HG03442 (cell line): ENCODE measurements at regions not wholly inside any gene's neighbourhood (a gene's known extent, or its start where the extent isn't known, plus 50 kb on each side); places are given as distances from the start of the nearest gene placed in this dataset.
A peak's percentile ranks its signal among the peaks of the same experiment; 100 is the strongest.

Experiments
- ATAC-seq: cut with Tn5 transposase; IDR thresholded peaks from one replicate; pipeline ENCODE4 v1.9.1; 2021; ENCODE audit warnings: mild to moderate bottlenecking, moderate library complexity; ENCODE audit not compliant: unreplicated experiment

- ATAC-seq, result no peak
Measured at GRCh38 chr6:112697265-112697664, 350.1 kb downstream of the RFPL4B start.

- no peak for ATAC-seq
Measured at GRCh38 chr6:112701201-112701600, 354.1 kb downstream of the RFPL4B start.

- no peak for ATAC-seq
Measured at GRCh38 chr6:112710710-112711109, 363.6 kb downstream of the RFPL4B start.

- no peak for ATAC-seq
Measured at GRCh38 chr6:112713402-112713801, 366.3 kb downstream of the RFPL4B start.

DNA sequence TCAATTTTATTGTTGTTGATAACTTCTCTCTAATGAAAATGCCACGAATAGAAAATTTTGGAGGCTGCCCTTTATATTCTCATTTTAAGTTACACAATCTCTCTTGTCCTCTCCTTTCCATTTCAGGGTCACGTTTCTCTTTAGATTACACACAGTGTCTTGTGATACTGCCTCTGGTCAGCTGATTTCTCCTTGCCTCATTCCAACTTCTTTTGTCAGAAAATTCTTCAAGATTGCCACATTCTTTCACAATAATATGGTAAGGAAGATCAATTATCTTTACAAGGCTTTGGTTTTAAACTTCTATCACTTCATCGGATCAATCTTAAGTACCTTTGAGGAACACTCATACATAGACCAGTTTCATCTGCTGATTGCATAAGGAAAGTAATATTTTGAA, 370.3 kb downstream of the RFPL4B start:
- no peak for ATAC-seq

GRCh38 chr6:112717856-112718255, 370.7 kb downstream of the RFPL4B start:
- ATAC-seq, result no peak

DNA sequence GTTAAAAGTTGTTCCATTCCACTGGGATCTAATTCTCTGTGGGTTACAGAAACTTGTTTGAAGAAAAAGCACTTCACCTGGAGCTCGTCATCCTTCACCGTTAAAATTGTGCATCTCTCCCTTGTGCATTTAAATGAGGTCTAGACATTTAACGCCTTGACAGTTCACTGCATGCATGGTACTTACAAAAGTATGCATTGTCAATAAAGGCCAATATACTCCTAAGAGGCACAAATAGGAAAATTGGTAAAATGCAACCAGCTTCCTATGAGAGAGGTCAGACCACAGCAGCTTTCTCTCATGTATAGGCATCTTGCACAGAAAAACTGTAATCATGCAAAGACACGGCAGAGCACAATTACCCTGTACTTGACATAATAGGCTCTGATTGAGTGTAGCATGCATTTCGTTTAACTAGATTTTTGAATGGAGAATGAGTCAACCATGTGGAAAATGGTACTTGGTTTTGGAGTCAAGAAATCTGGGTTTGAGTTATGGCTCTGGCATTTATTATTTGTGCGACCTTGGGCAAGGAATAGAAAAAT, 378.5 kb downstream of the RFPL4B start:
- ATAC-seq, result no peak

DNA sequence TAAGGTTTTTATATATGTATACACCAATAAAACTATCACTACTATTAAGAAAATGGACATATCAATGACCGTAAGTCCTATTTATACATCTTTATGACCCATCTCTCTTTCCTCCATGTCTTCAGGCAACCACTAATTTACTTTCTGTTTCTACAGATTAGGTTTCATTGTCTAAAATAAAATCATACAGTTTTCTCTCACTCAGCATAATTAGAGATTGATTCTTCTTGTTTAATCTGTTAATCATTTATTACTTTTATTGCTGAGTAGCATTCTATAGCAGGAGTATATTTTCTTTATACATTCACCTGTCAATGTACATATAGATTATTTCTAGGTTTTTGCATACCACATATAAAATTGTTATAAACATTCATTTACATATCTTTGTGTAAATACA, 388.0 kb downstream of the RFPL4B start:
- no peak for ATAC-seq

GRCh38 chr6:112739766-112740165, 392.6 kb downstream of the RFPL4B start:
- ATAC-seq, result no peak

- ATAC-seq, result no peak
Measured at GRCh38 chr6:112743323-112743722, 396.2 kb downstream of the RFPL4B start.

DNA sequence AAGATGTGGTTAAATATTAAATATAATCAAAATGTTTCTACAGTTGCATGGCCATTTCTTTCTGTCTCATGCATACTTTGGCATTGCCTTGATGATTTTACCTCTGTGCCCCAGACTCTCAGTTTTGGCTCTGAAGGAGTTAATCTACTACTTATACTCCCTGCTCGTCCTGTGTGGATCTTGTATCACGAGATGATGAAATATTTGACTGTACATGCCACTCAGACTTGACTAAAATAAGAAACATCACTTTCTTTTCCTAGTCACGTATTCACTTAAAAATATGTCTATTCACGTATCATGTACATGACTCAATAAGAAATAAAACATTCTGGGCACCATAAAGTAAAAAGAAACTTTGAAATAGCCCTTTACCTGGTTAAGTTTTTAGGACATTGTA, 397.7 kb downstream of the RFPL4B start:
- ATAC-seq, result no peak

DNA sequence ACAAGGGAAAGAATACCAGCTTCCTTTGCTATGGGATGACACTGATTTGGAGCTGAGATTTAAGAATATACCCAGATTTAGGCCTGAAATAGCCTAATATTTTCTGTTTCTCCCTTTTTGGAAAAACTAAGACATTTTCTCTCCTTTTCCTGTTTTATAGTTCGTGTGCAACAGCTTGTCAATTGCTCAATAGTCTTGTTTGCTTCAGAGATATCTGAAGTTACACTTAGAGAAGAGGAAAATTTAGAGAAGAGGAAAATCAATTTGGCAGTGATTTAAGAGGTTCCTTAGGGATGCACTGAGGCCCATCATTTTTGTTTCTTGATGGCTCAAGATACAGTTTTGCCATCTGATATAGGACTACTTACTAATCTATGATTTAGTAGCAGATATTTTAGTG, 398.6 kb downstream of the RFPL4B start:
- ATAC-seq, result no peak

DNA sequence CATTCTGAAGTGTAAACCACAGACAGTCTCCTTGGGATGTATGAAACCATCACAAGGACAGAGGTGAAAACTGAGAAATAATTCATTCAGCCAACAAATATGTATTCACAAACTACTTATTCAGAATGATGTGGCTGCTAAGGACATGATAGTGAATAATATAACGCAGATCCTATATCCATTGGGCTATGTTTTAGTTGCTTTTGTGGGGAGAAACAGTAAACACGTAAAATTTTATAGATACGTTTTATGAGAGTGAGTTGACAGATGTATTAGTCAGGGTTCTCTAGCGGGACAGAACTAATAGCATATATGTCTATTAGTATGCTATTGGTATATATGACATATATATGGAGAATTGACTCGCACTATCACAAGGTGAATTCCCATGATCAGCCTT, 402.5 kb downstream of the RFPL4B start:
- ATAC-seq, result no peak

GRCh38 chr6:112752305-112752704, 405.2 kb downstream of the RFPL4B start:
- ATAC-seq, result no peak

DNA sequence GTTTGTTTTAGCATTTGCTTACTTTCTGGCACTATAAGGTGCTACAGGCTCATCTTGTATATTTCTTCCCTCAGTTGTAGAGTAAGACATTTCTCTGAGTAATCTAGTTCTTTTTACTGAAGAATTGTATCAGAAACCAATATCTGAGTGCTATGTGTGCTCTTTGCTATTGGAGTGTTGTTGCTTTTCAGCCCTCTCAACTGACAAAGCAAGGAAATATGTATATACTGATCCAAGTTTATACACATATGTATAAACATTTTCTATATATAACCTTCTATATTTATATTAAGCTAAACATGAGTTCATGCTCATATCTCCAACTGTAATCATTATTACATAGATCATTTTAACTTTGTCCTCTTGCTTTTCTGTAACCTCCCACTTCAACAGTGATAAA, 405.7 kb downstream of the RFPL4B start:
- ATAC-seq, result no peak

DNA sequence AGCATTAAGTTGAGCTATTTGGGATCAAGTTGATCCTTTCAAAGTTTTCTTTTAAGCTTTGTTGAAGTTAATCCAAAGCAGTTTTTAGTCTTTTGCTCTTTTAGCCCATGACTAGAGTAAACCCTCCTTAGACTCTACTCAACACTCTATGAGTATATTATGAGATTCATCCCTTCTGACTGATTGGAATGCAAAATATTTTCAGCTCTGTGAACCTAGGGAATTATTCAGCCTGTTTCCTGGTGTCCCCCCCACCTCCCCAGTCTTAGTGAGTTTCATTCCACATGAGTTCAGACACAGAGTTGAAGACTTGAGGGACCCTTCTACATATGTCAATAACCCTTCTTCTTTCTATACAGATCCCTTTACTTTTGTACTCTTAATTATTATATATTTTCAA, 413.7 kb downstream of the RFPL4B start:
- no peak for ATAC-seq

GRCh38 chr6:112761740-112762139, 414.6 kb downstream of the RFPL4B start:
- no peak for ATAC-seq

DNA sequence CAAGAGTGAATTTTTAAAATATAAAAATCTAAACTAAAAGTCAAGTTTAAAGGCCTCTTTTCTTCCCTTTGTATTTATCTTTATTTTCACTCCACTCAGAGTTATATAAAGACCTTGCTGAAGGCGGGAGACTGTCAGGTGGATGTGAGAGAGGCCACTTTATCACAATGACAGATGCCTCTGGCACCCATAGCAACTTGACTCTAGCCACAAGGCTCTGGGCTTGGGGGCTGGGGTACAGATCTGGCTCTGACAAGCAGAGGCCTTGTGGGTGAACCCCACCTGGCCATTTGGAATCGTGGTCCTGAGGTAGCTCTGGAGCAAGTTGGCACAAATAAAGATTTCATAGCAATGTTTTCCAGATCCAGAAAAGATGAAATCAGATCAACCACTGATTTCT, 417.2 kb downstream of the RFPL4B start:
- ATAC-seq, result no peak

DNA sequence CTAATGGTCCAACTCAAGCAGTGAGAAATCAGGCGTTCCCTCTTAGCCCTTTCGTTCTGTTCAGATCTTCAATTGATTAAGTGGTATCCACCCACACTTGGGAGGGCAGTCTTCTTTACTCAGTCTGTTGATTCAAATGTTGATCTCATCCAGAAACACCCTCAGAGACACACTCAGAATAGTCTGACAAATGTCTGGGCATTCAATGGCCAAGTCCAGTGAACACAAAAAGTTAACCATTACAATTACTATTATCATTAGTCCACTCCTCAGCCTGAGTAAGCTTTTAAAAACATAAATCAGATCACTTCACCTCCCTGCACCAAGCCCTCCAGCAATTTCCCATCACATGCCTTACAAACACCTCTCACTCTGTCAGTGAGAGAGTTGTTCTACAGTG, 423.2 kb downstream of the RFPL4B start:
- no peak for ATAC-seq

GRCh38 chr6:112773187-112773586, 426.1 kb downstream of the RFPL4B start:
- ATAC-seq, result no peak

DNA sequence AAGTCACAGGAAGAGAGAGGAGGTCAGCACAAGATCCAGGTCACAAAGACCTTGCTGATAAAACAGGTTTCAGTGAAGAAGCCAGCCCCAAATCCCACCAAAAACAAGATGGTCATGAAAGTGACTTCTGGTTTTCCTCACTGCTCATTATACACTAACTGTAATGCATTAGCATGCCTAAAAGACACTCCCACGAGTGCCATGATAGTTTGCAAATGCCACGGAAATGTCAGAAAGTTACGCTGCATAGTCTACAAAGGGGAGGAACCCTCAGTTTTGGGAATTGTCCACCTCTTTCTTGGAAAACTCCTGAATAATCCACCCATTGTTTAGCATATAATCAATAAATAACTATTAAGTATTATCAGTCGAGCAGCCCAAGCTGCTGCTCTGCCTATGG, 427.2 kb downstream of the RFPL4B start:
- no peak for ATAC-seq

- peak; percentile 97 for ATAC-seq
Measured at GRCh38 chr6:112780498-112781096, 433.5 kb downstream of the RFPL4B start.

- ATAC-seq, result no peak
Measured at GRCh38 chr6:112781241-112781640, 434.1 kb downstream of the RFPL4B start.
